ENCODE measurements at regions not wholly inside any gene's neighbourhood (a gene's known extent, or its start where the extent isn't known, plus 50 kb on each side); places are given as distances from the start of the nearest gene placed in this dataset.
"Not testable (repeated sequence)": the region's sequence is repeated elsewhere in the genome, so short reads cannot be mapped to it uniquely, and the experiment has no call there.

- ChIA-PET CTCF (interaction anchor here (1.0 to 2.1 kb wide), 3 partner anchors 61 to 243 kb away, joined by 3 to 10 read pairs (median 3); partner anchors contain the start of gene IVNS1ABP), POLR2A (interaction anchor here (0.6 to 2.4 kb wide), 5 partner anchors 121 to 857 kb away, joined by 3 to 8 read pairs (median 5); partner anchors contain the start of gene IVNS1ABP)
Measured at GRCh38 chr1:185560760-185561159, 173.4 kb upstream of the HMCN1 start.

- POLR2A ChIA-PET, result interaction anchor here (0.6 to 2.4 kb wide), 5 partner anchors 120 to 249 kb away, joined by 3 to 8 read pairs (median 5); partner anchors contain the start of gene IVNS1ABP
- CTCF ChIA-PET, result interaction anchor here (0.5 to 2.1 kb wide), 7 partner anchors 9 to 242 kb away, joined by 3 to 10 read pairs (median 3); partner anchors contain the start of gene IVNS1ABP
Measured at GRCh38 chr1:185559684-185560331, 174.4 kb upstream of the HMCN1 start.

- CTCF ChIA-PET, result interaction anchor here (0.5 to 1.2 kb wide), 2 partner anchors 9 to 37 kb away, joined by 3 read pairs; no protein-coding TSS in a partner anchor
- POLR2A ChIA-PET, result interaction anchor here (0.6 to 2.4 kb wide), 2 partner anchors 69 to 241 kb away, joined by 3 to 8 read pairs; no protein-coding TSS in a partner anchor
Measured at GRCh38 chr1:185559151-185559550, 175.0 kb upstream of the HMCN1 start.

GRCh38 chr1:185556561-185556960 is 177.6 kb upstream of the HMCN1 start:
- ChIA-PET POLR2A (no interaction called here), CTCF (no interaction called here)

GRCh38 chr1:185555743-185556142 is 178.4 kb upstream of the HMCN1 start:
- POLR2A ChIA-PET, result no interaction called here

GRCh38 chr1:185551008-185551407 is 183.2 kb upstream of the HMCN1 start:
- ChIA-PET CTCF (no interaction called here), POLR2A (no interaction called here)

More at GRCh38 chr1:185555743-185556142, 178.4 kb upstream of the HMCN1 start:
- CTCF ChIA-PET, result no interaction called here

- POLR2A ChIA-PET, result no interaction called here
- CTCF ChIA-PET, result interaction anchor here (0.7 kb wide), 1 partner anchor 10 kb away, joined by 3 read pairs; no protein-coding TSS in a partner anchor
Measured at GRCh38 chr1:185549906-185550305, 184.3 kb upstream of the HMCN1 start.

GRCh38 chr1:185546029-185546428 is 188.2 kb upstream of the HMCN1 start:
- POLR2A ChIA-PET, result no interaction called here
- CTCF ChIA-PET, result interaction anchor here (1.6 kb wide), 1 partner anchor 124 kb away, joined by 4 read pairs; no protein-coding TSS in a partner anchor

GRCh38 chr1:185541871-185542301 is 192.3 kb upstream of the HMCN1 start:
- CTCF ChIA-PET, result no interaction called here
- POLR2A ChIA-PET, result no interaction called here

- POLR2A ChIA-PET, result no interaction called here
- CTCF ChIA-PET, result no interaction called here
Measured at GRCh38 chr1:185540295-185540694, 193.9 kb upstream of the HMCN1 start.

GRCh38 chr1:185539277-185539943 is 194.8 kb upstream of the HMCN1 start:
- ChIA-PET CTCF (no interaction called here), POLR2A (no interaction called here)

- CTCF ChIA-PET, POLR2A ChIA-PET: not testable (repeated sequence)
Measured at GRCh38 chr1:185538309-185538898, 195.8 kb upstream of the HMCN1 start.

GRCh38 chr1:185537596-185537995 is 196.6 kb upstream of the HMCN1 start:
- POLR2A ChIA-PET, result no interaction called here
- CTCF ChIA-PET, result no interaction called here

GRCh38 chr1:185536165-185536920 is 197.8 kb upstream of the HMCN1 start:
- ChIA-PET CTCF (no interaction called here), POLR2A (no interaction called here)

GRCh38 chr1:185535621-185536020 is 198.6 kb upstream of the HMCN1 start:
- POLR2A ChIA-PET, result no interaction called here

GRCh38 chr1:185534801-185535200 is 199.4 kb upstream of the HMCN1 start:
- ChIA-PET POLR2A (no interaction called here), CTCF (no interaction called here)

More at GRCh38 chr1:185535621-185536020, 198.6 kb upstream of the HMCN1 start:
- CTCF ChIA-PET, result no interaction called here

- CTCF ChIA-PET, result no interaction called here
- POLR2A ChIA-PET, result no interaction called here
Measured at GRCh38 chr1:185533596-185533995, 200.6 kb upstream of the HMCN1 start.

- ChIA-PET CTCF (no interaction called here), POLR2A (no interaction called here)
Measured at GRCh38 chr1:185532856-185533255, 201.3 kb upstream of the HMCN1 start.

- POLR2A ChIA-PET, result no interaction called here
- CTCF ChIA-PET, result no interaction called here
Measured at GRCh38 chr1:185531838-185532237, 202.4 kb upstream of the HMCN1 start.

GRCh38 chr1:185530215-185530614 is 204.0 kb upstream of the HMCN1 start:
- ChIA-PET CTCF (no interaction called here), POLR2A (no interaction called here)

Measured in activated CD8-positive, alpha-beta memory T cell treated with anti-CD3 and anti-CD28 coated beads for 36 hours (primary cell).